Right cardiac atrium (tissue), 5 donors: ENCODE measurements at regions not wholly inside any gene's neighbourhood (a gene's known extent, or its start where the extent isn't known, plus 50 kb on each side); places are given as distances from the start of the nearest gene placed in this dataset.

ENCODE experiments used
- ATAC-seq, 2 donors: fragments of 200-7000 bp; cut with Tn5 transposase; one replicate each; pipeline versions ENCODE4 v1.8.0 to v1.9.1; 2020; ENCODE audit warnings: moderate library complexity in 2 of 2, mild to moderate bottlenecking in 1 of 2
- DNase-seq, 3 donors: peaks; one replicate each; pipeline ENCODE4 v3.0.0-alpha.2; 2020
- H3K27ac ChIP-seq: one replicate; pipeline ENCODE4 v1.5.1; 2013; ENCODE audit warnings: mild to moderate bottlenecking, low read length, control low read depth, moderate library complexity
- H3K27me3 ChIP-seq: one replicate; pipeline ENCODE4 v1.6.1; 2013; ENCODE audit not compliant: control insufficient read depth, insufficient read depth
- H3K4me1 ChIP-seq: one replicate; pipeline ENCODE4 v1.6.1; 2013; ENCODE audit warnings: low read length; ENCODE audit not compliant: control insufficient read depth, insufficient read depth
- H3K4me3 ChIP-seq: one replicate; pipeline ENCODE4 v1.5.1; 2013; ENCODE audit warnings: low read length, control low read depth
- H3K9me3 ChIP-seq: one replicate; pipeline ENCODE4 v1.6.1; 2013; ENCODE audit warnings: low read length; ENCODE audit not compliant: control insufficient read depth
- WGBS: extraction: QIAGEN DNeasy Blood & Tissue Kit; methylation state at CpG from one replicate; pipeline ENCODE4 v1.1.7; 2013; 5-methylcytosine and 5-hydroxymethylcytosine counted together
- intact Hi-C, 4 donors: fragments of 100-400 bp; cut with DNase I; formaldehyde crosslinking; loops; one replicate each; pipeline versions ENCODE4 v1.11.0 to v1.14.0; 2022 to 2023
- donor health status: healthy with polysubstance abuse.
- donor health status: DM: no; HTN: yes; CAD: no.
- donor health status: DM: no; HTN: no; CAD: no.
- donor health status: DM: no; HTN: yes; CAD: no; lungs with severe emphysema.
- donor health status: DM: yes; HTN: yes; CAD: no.

GRCh38 chr7:17545348-17545747 is 246.9 kb downstream of the AHR start:
- DNase-seq (no peak), ATAC-seq (peak; percentile 74 to 77)
- H3K4me3 ChIP-seq = no peak overlapping the region
- intact Hi-C loops = loop anchor here in 1 of 4 donors (10.0 kb wide), 1 partner anchor 241 kb away; no protein-coding TSS in a partner anchor
- H3K9me3 ChIP-seq = no peaks in the 10 kb centered on the region
- H3K4me1 ChIP-seq = peaks cover 3% of the 10 kb centered on the region
- H3K27me3 ChIP-seq = no peaks in the 10 kb centered on the region
- H3K27ac ChIP-seq = no peak overlapping the region

GRCh38 chr7:17546189-17546588 is 247.7 kb downstream of the AHR start:
- 47% methylated on average over 3 of the region's 3 CpGs for WGBS
- Histone ChIP-seq H3K4me1 (peaks cover 3% of the 10 kb centered on the region), H3K27me3 (no peaks in the 10 kb centered on the region), H3K27ac (peak overlapping the region; percentile 68), H3K4me3 (no peak overlapping the region), H3K9me3 (no peaks in the 10 kb centered on the region)
- peak; percentile 56 to 58 for ATAC-seq
- no peak for DNase-seq
- intact Hi-C loops = loop anchor here in 1 of 4 donors (10.0 kb wide), 1 partner anchor 241 kb away; no protein-coding TSS in a partner anchor

- no peaks in the 10 kb centered on the region for H3K27me3 ChIP-seq
- DNase-seq (no peak), ATAC-seq (peak; percentile 64 to 85)
- no peak overlapping the region for H3K4me3 ChIP-seq
- intact Hi-C loops = loop anchor here in 1 of 4 donors (10.0 kb wide), 1 partner anchor 242 kb away; no protein-coding TSS in a partner anchor
- WGBS = 82% methylated on average over 1 of the region's 1 CpG
- no peak overlapping the region for H3K27ac ChIP-seq
- peaks cover 3% of the 10 kb centered on the region for H3K4me1 ChIP-seq
- no peaks in the 10 kb centered on the region for H3K9me3 ChIP-seq
Measured at GRCh38 chr7:17546592-17546991, 248.1 kb downstream of the AHR start.

- H3K4me1 ChIP-seq = peaks cover 3% of the 10 kb centered on the region
- WGBS = 80% methylated on average over 4 of the region's 4 CpGs
- no peak overlapping the region for H3K27ac ChIP-seq
- no peaks in the 10 kb centered on the region for H3K27me3 ChIP-seq
- H3K9me3 ChIP-seq = no peaks in the 10 kb centered on the region
- no peak for DNase-seq
- ATAC-seq = peak in 1 of 2 donors; percentile 11
- intact Hi-C loops = loop anchor here in 1 of 4 donors (10.0 kb wide), 1 partner anchor 243 kb away; no protein-coding TSS in a partner anchor
- no peak overlapping the region for H3K4me3 ChIP-seq
Measured at GRCh38 chr7:17548014-17548653, 249.7 kb downstream of the AHR start.

- ATAC-seq (no peak), DNase-seq (no peak)
- WGBS = 73% methylated on average over 2 of the region's 2 CpGs
- no peak overlapping the region for H3K27ac ChIP-seq
- intact Hi-C loops = loop anchor here in 1 of 4 donors (10.0 kb wide), 1 partner anchor 245 kb away; no protein-coding TSS in a partner anchor
- no peaks in the 10 kb centered on the region for H3K27me3 ChIP-seq
- no peak overlapping the region for H3K4me3 ChIP-seq
- peaks cover 3% of the 10 kb centered on the region for H3K4me1 ChIP-seq
- no peaks in the 10 kb centered on the region for H3K9me3 ChIP-seq
Measured at GRCh38 chr7:17549406-17549805, 251.0 kb downstream of the AHR start.

- no peak for DNase-seq
- H3K27ac ChIP-seq = no peak overlapping the region
- peaks cover 3% of the 10 kb centered on the region for H3K4me1 ChIP-seq
- intact Hi-C loops = no loop called here
- H3K27me3 ChIP-seq = no peaks in the 10 kb centered on the region
- H3K9me3 ChIP-seq = no peaks in the 10 kb centered on the region
- WGBS = 95% methylated on average over 6 of the region's 6 CpGs
- no peak overlapping the region for H3K4me3 ChIP-seq
- no peak for ATAC-seq
Measured at GRCh38 chr7:17552373-17552772, 253.9 kb downstream of the AHR start.

GRCh38 chr7:17552952-17553351 is 254.5 kb downstream of the AHR start:
- Histone ChIP-seq H3K9me3 (no peaks in the 10 kb centered on the region), H3K27me3 (no peaks in the 10 kb centered on the region), H3K4me1 (peaks cover 3% of the 10 kb centered on the region), H3K4me3 (no peak overlapping the region), H3K27ac (no peak overlapping the region)
- ATAC-seq (no peak), DNase-seq (no peak)
- WGBS = 87% methylated on average over 1 of the region's 1 CpG
- intact Hi-C loops = no loop called here

GRCh38 chr7:17554341-17555015 is 256.0 kb downstream of the AHR start:
- Histone ChIP-seq H3K4me1 (peaks cover 3% of the 10 kb centered on the region), H3K9me3 (no peaks in the 10 kb centered on the region), H3K4me3 (no peak overlapping the region), H3K27ac (no peak overlapping the region), H3K27me3 (no peaks in the 10 kb centered on the region)
- WGBS = 75% methylated on average over 7 of the region's 7 CpGs
- DNase-seq (no peak), ATAC-seq (no peak)
- intact Hi-C loops = no loop called here

GRCh38 chr7:17556247-17556956 is 257.9 kb downstream of the AHR start:
- peak in 1 of 3 donors; percentile 48 for DNase-seq

GRCh38 chr7:17557251-17557671 is 258.8 kb downstream of the AHR start:
- Histone ChIP-seq H3K4me1 (peaks cover 3% of the 10 kb centered on the region), H3K27ac (no peak overlapping the region), H3K4me3 (no peak overlapping the region), H3K27me3 (no peaks in the 10 kb centered on the region), H3K9me3 (no peaks in the 10 kb centered on the region)
- DNase-seq = no peak
- peak in 1 of 2 donors; percentile 37 for ATAC-seq
- 64% methylated on average over 1 of the region's 1 CpG for WGBS
- intact Hi-C loops = no loop called here

More at GRCh38 chr7:17556247-17556956, 257.9 kb downstream of the AHR start:
- no peaks in the 10 kb centered on the region for H3K9me3 ChIP-seq
- intact Hi-C loops = no loop called here
- H3K27me3 ChIP-seq = no peaks in the 10 kb centered on the region
- H3K4me3 ChIP-seq = no peak overlapping the region
- H3K4me1 ChIP-seq = peaks cover 3% of the 10 kb centered on the region
- 32% methylated on average over 1 of the region's 1 CpG for WGBS
- H3K27ac ChIP-seq = peak overlapping the region; percentile 62
- peak; percentile 62 to 67 for ATAC-seq

- peaks cover 3% of the 10 kb centered on the region for H3K4me1 ChIP-seq
- H3K4me3 ChIP-seq = no peak overlapping the region
- H3K27ac ChIP-seq = no peak overlapping the region
- WGBS = 58% methylated on average over 4 of the region's 4 CpGs
- no peaks in the 10 kb centered on the region for H3K9me3 ChIP-seq
- ATAC-seq (no peak), DNase-seq (no peak)
- intact Hi-C loops = no loop called here
- no peaks in the 10 kb centered on the region for H3K27me3 ChIP-seq
Measured at GRCh38 chr7:17558135-17558534, 259.7 kb downstream of the AHR start.
